AG20443 (cell line): ENCODE measurements at regions not wholly inside any gene's neighbourhood (a gene's known extent, or its start where the extent isn't known, plus 50 kb on each side); places are given as distances from the start of the nearest gene placed in this dataset.

Source experiments
- DNase-seq: peaks from one replicate; pipeline ENCODE4 v3.0.0; 2012; ENCODE audit warnings: low spot score, mixed read lengths

- no peak for DNase-seq
Observed at GRCh38 chr11:45518141-45518832, 147.1 kb downstream of the CHST1 start.

- no peak for DNase-seq
Observed at GRCh38 chr11:45517171-45517770, 148.2 kb downstream of the CHST1 start.

- DNase-seq = no peak
Observed at GRCh38 chr11:45513821-45514340, 151.5 kb downstream of the CHST1 start.

- DNase-seq = no peak
Observed at GRCh38 chr11:45512471-45513148, 152.8 kb downstream of the CHST1 start.

- no peak for DNase-seq
Observed at GRCh38 chr11:45511566-45511965, 153.9 kb downstream of the CHST1 start.

- no peak for DNase-seq
Observed at GRCh38 chr11:45507916-45508315, 157.5 kb downstream of the CHST1 start.

- no peak for DNase-seq
Observed at GRCh38 chr11:45503311-45503710, 162.1 kb downstream of the CHST1 start.

- no peak for DNase-seq
Observed at GRCh38 chr11:45502226-45502545, 163.2 kb downstream of the CHST1 start.

GRCh38 chr11:45501392-45502225 is 163.8 kb downstream of the CHST1 start:
- DNase-seq = no peak

GRCh38 chr11:45500451-45500850 is 165.0 kb downstream of the CHST1 start:
- no peak for DNase-seq

GRCh38 chr11:45494738-45495137 is 170.7 kb downstream of the CHST1 start:
- DNase-seq = no peak

- DNase-seq = no peak
Observed at GRCh38 chr11:45489281-45489905, 176.0 kb downstream of the CHST1 start.

GRCh38 chr11:45486461-45486860 is 179.0 kb downstream of the CHST1 start:
- DNase-seq = no peak

GRCh38 chr11:45485070-45485707 is 180.2 kb downstream of the CHST1 start:
- no peak for DNase-seq

GRCh38 chr11:45484326-45484883 is 181.0 kb downstream of the CHST1 start:
- no peak for DNase-seq

- DNase-seq = no peak
Observed at GRCh38 chr11:45483416-45483815, 182.0 kb downstream of the CHST1 start.

GRCh38 chr11:45482331-45482730 is 183.1 kb downstream of the CHST1 start:
- DNase-seq = no peak

GRCh38 chr11:45481026-45481425 is 184.4 kb downstream of the CHST1 start:
- DNase-seq = no peak

GRCh38 chr11:45477588-45477987 is 187.8 kb downstream of the CHST1 start:
- no peak for DNase-seq

GRCh38 chr11:45476126-45476525 is 189.3 kb downstream of the CHST1 start:
- DNase-seq = no peak

- DNase-seq = no peak
Observed at GRCh38 chr11:45475173-45475572, 189.0 kb upstream of the SYT13 start.
